DND-41 (cell line): ENCODE measurements at regions not wholly inside any gene's neighbourhood (a gene's known extent, or its start where the extent isn't known, plus 50 kb on each side); places are given as distances from the start of the nearest gene placed in this dataset.

Source experiments
- ATAC-seq: fragments of 200-7000 bp; cut with Tn5 transposase; 3 replicates; pipeline ENCODE4 v1.9.1; 2021; ENCODE audit warnings: low read depth; ENCODE audit not compliant: insufficient read depth
- DNase-seq: peaks from one replicate; pipeline ENCODE4 v3.0.0-alpha.2; 2020
- H2AFZ ChIP-seq: 2 replicates; pipeline ENCODE4 v1.6.0; 2012; ENCODE audit warnings: low read depth, low read length
- H3K27ac ChIP-seq: 2 replicates; pipeline ENCODE4 v1.5.1; 2012; ENCODE audit warnings: low read length, inconsistent platforms
- H3K27me3 ChIP-seq: fragments of 200-600 bp; sonication (generic); 2 replicates; pipeline ENCODE4 v1.6.0; 2012; ENCODE audit warnings: low read length, mild to moderate bottlenecking, inconsistent platforms; ENCODE audit not compliant: insufficient read depth, poor library complexity
- H3K36me3 ChIP-seq: 2 replicates; pipeline ENCODE4 v1.5.1; 2012; ENCODE audit warnings: low read length, inconsistent platforms; ENCODE audit not compliant: insufficient read depth
- H3K4me1 ChIP-seq: 2 replicates; pipeline ENCODE4 v1.5.1; 2012; ENCODE audit warnings: mild to moderate bottlenecking, low read length; ENCODE audit not compliant: insufficient read depth
- H3K4me2 ChIP-seq: 2 replicates; pipeline ENCODE4 v1.6.0; 2012; ENCODE audit warnings: mild to moderate bottlenecking, moderate library complexity, low read length, inconsistent platforms; ENCODE audit not compliant: insufficient read depth
- H3K4me3 ChIP-seq, 2 experiments: fragments of 200-600 bp in 1 of 2; shearing (Covaris generic) in 1 of 2; 2 replicates each; pipeline ENCODE4 v1.5.1; 2012 to 2016; ENCODE audit warnings: inconsistent platforms in 2 of 2, low read length in 2 of 2, mild to moderate bottlenecking in 2 of 2, low read depth in 1 of 2, moderate library complexity in 1 of 2
- H3K79me2 ChIP-seq: 2 replicates; pipeline ENCODE4 v1.6.0; 2012; ENCODE audit warnings: low read length, inconsistent platforms; ENCODE audit not compliant: insufficient read depth
- H3K9ac ChIP-seq: 2 replicates; pipeline ENCODE4 v1.6.0; 2012; ENCODE audit warnings: low read depth, mild to moderate bottlenecking, inconsistent platforms, low read length, moderate library complexity
- H3K9me3 ChIP-seq: 2 replicates; pipeline ENCODE4 v1.5.1; 2012; ENCODE audit warnings: low read length, moderate library complexity, mild to moderate bottlenecking, inconsistent platforms; ENCODE audit not compliant: insufficient read depth, severe bottlenecking
- H4K20me1 ChIP-seq: 2 replicates; pipeline ENCODE4 v1.6.0; 2012; ENCODE audit warnings: low read length; ENCODE audit not compliant: insufficient read depth
- EZH2 ChIP-seq: IDR thresholded peaks from 3 replicates; pipeline ENCODE4 v1.6.1; 2012; ENCODE audit warnings: borderline replicate concordance, low read depth, mild to moderate bottlenecking, moderate library complexity, low read length, inconsistent platforms; ENCODE audit not compliant: severe bottlenecking
- TF ChIP-seq, protein P1 (sequence below): IDR thresholded peaks from 2 replicates; pipeline ENCODE4 v1.5.1; 2012; ENCODE audit warnings: borderline replicate concordance, low read length, moderate library complexity, mild to moderate bottlenecking; ENCODE audit not compliant: poor library complexity, severe bottlenecking; ENCODE audit errors: extremely low read depth

DNA sequence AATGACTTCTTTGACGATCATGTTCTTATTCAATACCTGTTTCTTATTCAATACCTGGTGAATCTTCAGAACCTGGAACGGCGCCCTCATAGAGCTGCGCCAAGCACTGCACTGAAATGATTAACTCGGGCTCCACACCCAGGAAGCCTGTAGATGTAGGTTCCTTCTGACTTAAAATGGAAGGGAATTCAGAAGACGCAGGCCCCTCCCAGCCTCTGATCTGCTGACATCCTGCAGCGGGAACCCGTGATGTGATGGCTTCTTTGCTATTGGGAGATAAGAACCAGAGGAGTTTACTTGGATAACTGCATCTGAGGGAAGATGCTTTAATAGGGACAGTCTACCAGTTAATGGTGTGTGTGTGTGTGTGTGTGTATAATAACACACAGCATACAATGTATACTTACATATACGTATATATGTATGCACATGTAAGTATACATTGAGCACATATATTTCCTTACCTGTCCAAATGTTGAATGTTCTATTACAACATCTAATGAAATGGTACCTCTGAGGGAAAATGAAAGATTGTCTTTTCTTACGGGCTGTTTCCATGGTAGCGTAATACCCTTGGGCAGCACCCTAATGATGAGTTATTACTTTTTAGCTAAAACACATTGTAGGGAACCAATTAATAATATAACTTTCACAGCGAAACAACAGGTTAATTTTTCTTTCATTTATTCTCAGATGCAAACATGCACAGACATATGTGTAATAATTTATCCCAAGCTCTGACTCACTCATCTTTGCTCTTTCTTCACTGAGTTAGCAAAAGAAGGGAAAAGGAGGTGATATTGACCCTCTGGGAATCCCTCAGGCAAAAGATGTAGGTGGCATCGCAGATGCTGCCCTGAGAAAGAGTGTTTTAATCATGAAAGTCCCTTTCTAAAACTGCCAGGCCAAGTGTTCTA is 379.8 kb downstream of the SIPA1L2 start:
- H3K27ac ChIP-seq: no peak overlapping the region

DNA sequence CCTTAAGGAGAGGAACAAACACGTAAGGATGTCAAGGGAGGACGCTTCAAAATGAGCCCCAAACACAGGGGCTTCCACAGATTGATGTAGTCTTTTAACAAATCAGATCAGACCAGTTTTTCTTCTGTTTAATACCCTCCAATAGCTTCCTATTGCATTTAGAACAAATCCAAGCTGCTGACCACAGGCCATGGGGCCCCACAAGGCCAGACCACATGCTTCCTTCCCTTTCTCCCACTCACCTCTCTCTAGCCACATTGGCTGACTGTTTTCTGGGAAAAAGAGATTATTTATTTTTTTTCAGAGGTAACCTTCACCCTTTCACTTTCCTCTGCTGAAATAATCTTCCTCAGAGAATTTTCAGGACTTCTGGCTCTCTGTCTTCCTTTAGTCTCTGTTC is 380.6 kb downstream of the SIPA1L2 start:
- Histone ChIP-seq H3K9me3 (no peaks in the 10 kb centered on the region), H2AFZ (no peak overlapping the region), H3K27ac (no peak overlapping the region), H3K4me2 (no peak overlapping the region), H3K4me1 (no peaks in the 10 kb centered on the region), H3K27me3 (peaks cover 8% of the 10 kb centered on the region), H3K4me3 (no peak overlapping the region), H3K36me3 (no peaks in the 10 kb centered on the region), H4K20me1 (no peaks in the 10 kb centered on the region), H3K9ac (no peak overlapping the region), H3K79me2 (no peaks in the 10 kb centered on the region)
- ATAC-seq: no peak
- TF ChIP-seq, protein P1, sequence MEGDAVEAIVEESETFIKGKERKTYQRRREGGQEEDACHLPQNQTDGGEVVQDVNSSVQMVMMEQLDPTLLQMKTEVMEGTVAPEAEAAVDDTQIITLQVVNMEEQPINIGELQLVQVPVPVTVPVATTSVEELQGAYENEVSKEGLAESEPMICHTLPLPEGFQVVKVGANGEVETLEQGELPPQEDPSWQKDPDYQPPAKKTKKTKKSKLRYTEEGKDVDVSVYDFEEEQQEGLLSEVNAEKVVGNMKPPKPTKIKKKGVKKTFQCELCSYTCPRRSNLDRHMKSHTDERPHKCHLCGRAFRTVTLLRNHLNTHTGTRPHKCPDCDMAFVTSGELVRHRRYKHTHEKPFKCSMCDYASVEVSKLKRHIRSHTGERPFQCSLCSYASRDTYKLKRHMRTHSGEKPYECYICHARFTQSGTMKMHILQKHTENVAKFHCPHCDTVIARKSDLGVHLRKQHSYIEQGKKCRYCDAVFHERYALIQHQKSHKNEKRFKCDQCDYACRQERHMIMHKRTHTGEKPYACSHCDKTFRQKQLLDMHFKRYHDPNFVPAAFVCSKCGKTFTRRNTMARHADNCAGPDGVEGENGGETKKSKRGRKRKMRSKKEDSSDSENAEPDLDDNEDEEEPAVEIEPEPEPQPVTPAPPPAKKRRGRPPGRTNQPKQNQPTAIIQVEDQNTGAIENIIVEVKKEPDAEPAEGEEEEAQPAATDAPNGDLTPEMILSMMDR: no peak
- TF ChIP-seq EZH2: no peak
- no peak for DNase-seq

More for the DNA sequence above, 379.8 kb downstream of the SIPA1L2 start:
- Histone ChIP-seq H3K9me3 (no peaks in the 10 kb centered on the region), H3K4me2 (no peak overlapping the region), H3K79me2 (no peaks in the 10 kb centered on the region), H4K20me1 (no peaks in the 10 kb centered on the region), H2AFZ (no peak overlapping the region), H3K4me3 (no peak overlapping the region), H3K9ac (no peak overlapping the region), H3K27me3 (peaks cover 8% of the 10 kb centered on the region), H3K36me3 (no peaks in the 10 kb centered on the region), H3K4me1 (no peaks in the 10 kb centered on the region)
- no peak for ATAC-seq
- TF ChIP-seq EZH2: no peak
- TF ChIP-seq, protein P1: no peak
- DNase-seq: no peak

DNA sequence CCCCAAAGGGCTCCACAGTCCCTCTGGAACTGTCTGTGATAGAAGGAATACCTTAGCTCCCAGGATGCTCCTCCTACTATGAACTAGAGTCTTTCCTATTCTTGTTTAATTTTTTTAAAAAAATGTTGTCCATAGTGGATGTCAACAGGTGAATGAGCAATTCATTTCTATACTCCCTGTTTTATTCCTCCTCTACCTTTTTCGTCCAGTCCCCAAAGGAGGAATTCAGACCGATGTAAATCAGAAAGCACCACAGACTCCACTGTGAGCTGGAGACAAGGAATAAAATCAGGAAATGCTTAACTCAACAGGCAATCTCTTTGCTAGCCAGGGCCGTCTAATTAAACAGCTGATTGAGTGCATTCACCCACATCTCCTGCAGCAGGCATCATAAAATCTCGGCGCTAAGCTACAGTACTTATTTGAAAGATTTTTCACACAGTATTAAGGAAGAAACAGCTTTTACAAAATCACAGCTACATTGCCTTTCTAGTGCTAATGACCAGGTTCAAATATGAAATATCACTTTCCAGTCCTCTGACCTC is 381.6 kb downstream of the SIPA1L2 start:
- no peak for TF ChIP-seq EZH2
- TF ChIP-seq, protein P1: no peak
- no peaks in the 10 kb centered on the region for H3K4me1 ChIP-seq
- H4K20me1 ChIP-seq: no peaks in the 10 kb centered on the region
- no peak overlapping the region for H3K4me3 ChIP-seq
- H3K4me2 ChIP-seq: no peak overlapping the region
- no peak for DNase-seq
- H2AFZ ChIP-seq: no peak overlapping the region
- no peak overlapping the region for H3K9ac ChIP-seq
- ATAC-seq: no peak
- no peaks in the 10 kb centered on the region for H3K9me3 ChIP-seq
- H3K27ac ChIP-seq: no peak overlapping the region
- H3K27me3 ChIP-seq: peaks cover 5% of the 10 kb centered on the region
- no peaks in the 10 kb centered on the region for H3K36me3 ChIP-seq
- H3K79me2 ChIP-seq: no peaks in the 10 kb centered on the region
